Putamen (tissue), 1 donor: ENCODE measurements at regions not wholly inside any gene's neighbourhood (a gene's known extent, or its start where the extent isn't known, plus 50 kb on each side); places are given as distances from the start of the nearest gene placed in this dataset.

Experiments
- DNase-seq: peaks from one replicate; pipeline ENCODE4 v3.0.0-alpha.2; 2016; ENCODE audit warnings: low spot score

- no peak for DNase-seq
Measured at GRCh38 chr14:41957459-41957858, 350.8 kb downstream of the LRFN5 start.
